B cell (primary cell): ENCODE measurements at regions not wholly inside any gene's neighbourhood (a gene's known extent, or its start where the extent isn't known, plus 50 kb on each side); places are given as distances from the start of the nearest gene placed in this dataset.

Source experiments
- ATAC-seq: fragments of 200-7000 bp; cut with Tn5 transposase; one replicate; pipeline ENCODE4 v1.10.0; 2021; ENCODE audit warnings: low read depth, mild to moderate bottlenecking, moderate number of reproducible peaks, moderate library complexity
- CTCF ChIA-PET: fragments of 350-600 bp; sonication (Branson Sonifier 250); formaldehyde crosslinking; loops from one replicate; lab custom pipeline; 2021; ENCODE audit warnings: antibody characterized with exemption, inconsistent platforms; lab: Charles Lee
- POLR2A ChIA-PET: fragments of 350-600 bp; sonication (Branson Sonifier 250); formaldehyde crosslinking; loops from one replicate; lab custom pipeline; 2021; ENCODE audit warnings: antibody characterized with exemption; lab: Charles Lee
- DNase-seq: peaks from one replicate; pipeline ENCODE4 v3.0.0; 2013
- H2AFZ ChIP-seq: 2 replicates; pipeline ENCODE4 v1.6.1; 2012; ENCODE audit warnings: mild to moderate bottlenecking, low read depth, low read length; ENCODE audit not compliant: insufficient read depth, poor library complexity, severe bottlenecking
- H3K27ac ChIP-seq, 2 donors: 1 replicate in 1 of 2; 2 replicates in 1 of 2; pipeline ENCODE4 v1.5.1; 2012 to 2013; ENCODE audit warnings: low read length in 2 of 2, mild to moderate bottlenecking in 2 of 2, moderate library complexity in 1 of 2
- H3K27me3 ChIP-seq, 4 experiments: fragments of 200-600 bp in 1 of 4; sonication (generic) in 1 of 4; replicated peaks in 1 of 4; 1 replicate in 2 of 4; 2 replicates in 2 of 4; pipeline versions ENCODE4 v1.6.1 to v1.7.0; 2013 to 2016; ENCODE audit warnings: low read length in 3 of 4, mild to moderate bottlenecking in 2 of 4, mixed read lengths in 1 of 4, moderate library complexity in 1 of 4; ENCODE audit not compliant: insufficient read depth in 4 of 4, control insufficient read depth in 3 of 4; ENCODE audit errors: control extremely low read depth in 1 of 4
- H3K36me3 ChIP-seq, 2 experiments: replicated peaks in 1 of 2; 1 replicate in 1 of 2; 2 replicates in 1 of 2; pipeline versions ENCODE4 v1.6.1 to v1.7.1; 2013; ENCODE audit warnings: low read length in 1 of 2; ENCODE audit not compliant: insufficient read depth in 2 of 2, control insufficient read depth in 1 of 2; ENCODE audit errors: control extremely low read depth in 1 of 2, extremely low read depth in 1 of 2
- H3K4me1 ChIP-seq, 2 donors: fragments of 200-600 bp in 1 of 2; sonication (generic) in 1 of 2; 1 replicate in 1 of 2; 2 replicates in 1 of 2; pipeline versions ENCODE4 v1.5.1 to v1.6.1; 2013 to 2017; ENCODE audit warnings: low read length in 2 of 2; ENCODE audit not compliant: control insufficient read depth in 2 of 2, insufficient read depth in 2 of 2
- H3K4me2 ChIP-seq: replicated peaks from 2 replicates; pipeline ENCODE3; 2012; ENCODE audit warnings: mild to moderate bottlenecking, low read depth, low read length; ENCODE audit not compliant: poor library complexity, severe bottlenecking
- H3K4me3 ChIP-seq, 5 experiments: fragments of 200-600 bp in 1 of 5; sonication (generic) in 1 of 5; 1 replicate in 3 of 5; 2 replicates in 2 of 5; pipeline versions ENCODE4 v1.5.1 to v1.7.0; 2011 to 2016; ENCODE audit warnings: low read length in 4 of 5, mild to moderate bottlenecking in 4 of 5, low read depth in 2 of 5, control low read depth in 1 of 5, moderate library complexity in 1 of 5; ENCODE audit not compliant: insufficient read depth in 1 of 5; ENCODE audit errors: control extremely low read depth in 1 of 5, extremely low read depth in 1 of 5
- H3K79me2 ChIP-seq: fragments of 200-600 bp; sonication (generic); one replicate; pipeline ENCODE4 v1.6.0; 2016; ENCODE audit warnings: low read length; ENCODE audit not compliant: control insufficient read depth, insufficient read depth
- H3K9ac ChIP-seq: fragments of 200-600 bp; sonication (generic); 2 replicates; pipeline ENCODE4 v1.6.1; 2017; ENCODE audit warnings: mild to moderate bottlenecking, low read length, moderate library complexity
- H3K9me3 ChIP-seq, 3 donors: one replicate each; pipeline versions ENCODE4 v1.6.1 to v1.7.1; 2013; ENCODE audit warnings: low read length in 2 of 3; ENCODE audit not compliant: control insufficient read depth in 2 of 3, insufficient read depth in 1 of 3; ENCODE audit errors: control extremely low read depth in 1 of 3
- H4K20me1 ChIP-seq: 2 replicates; pipeline ENCODE4 v1.6.0; 2012; ENCODE audit warnings: mild to moderate bottlenecking, low read length; ENCODE audit not compliant: insufficient read depth, control insufficient read depth, poor library complexity, severe bottlenecking
- H3K27ac Mint-ChIP-seq: one replicate; pipeline ENCODE4 v1.8.0; 2021; ENCODE audit warnings: mixed read lengths
- H3K27me3 Mint-ChIP-seq: one replicate; pipeline ENCODE4 v1.8.0; 2021; ENCODE audit warnings: mixed read lengths
- H3K4me1 Mint-ChIP-seq: one replicate; pipeline ENCODE4 v1.8.0; 2021; ENCODE audit warnings: mixed read lengths
- H3K4me3 Mint-ChIP-seq: one replicate; pipeline ENCODE4 v1.8.0; 2021; ENCODE audit warnings: mixed read lengths
- H3K9me3 Mint-ChIP-seq: one replicate; pipeline ENCODE4 v1.8.0; 2022; ENCODE audit warnings: mixed read lengths; ENCODE audit not compliant: insufficient read depth
- EZH2 ChIP-seq: IDR thresholded peaks from 2 replicates; pipeline ENCODE4 v1.6.1; 2012; ENCODE audit warnings: borderline replicate concordance, low read depth, mild to moderate bottlenecking, moderate library complexity, low read length; ENCODE audit not compliant: insufficient read depth, poor library complexity, severe bottlenecking
- WGBS: methylation state at CpG from one replicate; pipeline ENCODE4 v1.1.5; 2013; ENCODE audit warnings: missing lambda C conversion rate; ENCODE audit not compliant: insufficient coverage; 5-methylcytosine and 5-hydroxymethylcytosine counted together
- intact Hi-C: fragments of 100-400 bp; cut with micrococcal nuclease; formaldehyde crosslinking; loops from one replicate; pipeline ENCODE4 v1.10.0; 2022
- TF ChIP-seq, protein P1 (sequence below): fragments of 200-600 bp; IDR thresholded peaks from one replicate; pipeline ENCODE4 v1.8.0; 2022; ENCODE audit warnings: antibody characterized with exemption, mild to moderate bottlenecking

DNA sequence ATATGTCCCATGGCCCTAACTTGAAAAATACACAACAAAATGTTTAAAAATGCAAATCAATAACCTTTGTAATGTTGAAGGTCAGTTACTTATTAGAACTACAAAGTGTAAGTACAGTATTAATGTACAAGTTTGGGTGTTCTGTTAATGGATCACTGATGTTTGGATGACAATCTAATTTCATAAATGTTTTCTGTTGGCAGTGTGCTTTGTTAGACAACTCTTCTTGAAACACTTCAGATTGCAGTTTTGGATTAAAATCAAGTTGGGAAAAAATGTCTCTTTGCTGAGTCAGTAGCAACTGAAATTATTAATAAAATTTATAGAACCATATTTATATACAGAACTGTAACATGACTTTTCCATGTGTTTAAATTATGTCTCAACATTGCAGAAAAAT is 1063.5 kb upstream of the PCDH9 start:
- ChIA-PET CTCF (no interaction called here), POLR2A (no interaction called here)
- H3K4me1 ChIP-seq = no peaks in the 10 kb centered on the region
- no peaks in the 10 kb centered on the region for H3K79me2 ChIP-seq
- H2AFZ ChIP-seq = no peak overlapping the region
- H3K27ac ChIP-seq = no peak overlapping the region
- H3K27ac Mint-ChIP-seq = no peak overlapping the region
- ATAC-seq (no peak), DNase-seq (no peak)
- H3K27me3 Mint-ChIP-seq = no peaks in the 10 kb centered on the region
- H3K4me2 ChIP-seq = no peak overlapping the region
- no peaks in the 10 kb centered on the region for H3K4me1 Mint-ChIP-seq
- intact Hi-C loops = no loop called here
- peaks cover 2% of the 10 kb centered on the region for H3K9me3 Mint-ChIP-seq
- no peaks in the 10 kb centered on the region for H4K20me1 ChIP-seq
- no peak overlapping the region for H3K4me3 Mint-ChIP-seq
- no peak for TF ChIP-seq EZH2
- TF ChIP-seq, protein P1, sequence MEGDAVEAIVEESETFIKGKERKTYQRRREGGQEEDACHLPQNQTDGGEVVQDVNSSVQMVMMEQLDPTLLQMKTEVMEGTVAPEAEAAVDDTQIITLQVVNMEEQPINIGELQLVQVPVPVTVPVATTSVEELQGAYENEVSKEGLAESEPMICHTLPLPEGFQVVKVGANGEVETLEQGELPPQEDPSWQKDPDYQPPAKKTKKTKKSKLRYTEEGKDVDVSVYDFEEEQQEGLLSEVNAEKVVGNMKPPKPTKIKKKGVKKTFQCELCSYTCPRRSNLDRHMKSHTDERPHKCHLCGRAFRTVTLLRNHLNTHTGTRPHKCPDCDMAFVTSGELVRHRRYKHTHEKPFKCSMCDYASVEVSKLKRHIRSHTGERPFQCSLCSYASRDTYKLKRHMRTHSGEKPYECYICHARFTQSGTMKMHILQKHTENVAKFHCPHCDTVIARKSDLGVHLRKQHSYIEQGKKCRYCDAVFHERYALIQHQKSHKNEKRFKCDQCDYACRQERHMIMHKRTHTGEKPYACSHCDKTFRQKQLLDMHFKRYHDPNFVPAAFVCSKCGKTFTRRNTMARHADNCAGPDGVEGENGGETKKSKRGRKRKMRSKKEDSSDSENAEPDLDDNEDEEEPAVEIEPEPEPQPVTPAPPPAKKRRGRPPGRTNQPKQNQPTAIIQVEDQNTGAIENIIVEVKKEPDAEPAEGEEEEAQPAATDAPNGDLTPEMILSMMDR = no peak
- H3K27me3 ChIP-seq = no peaks in the 10 kb centered on the region
- no peaks in the 10 kb centered on the region for H3K36me3 ChIP-seq
- no peaks in the 10 kb centered on the region for H3K9me3 ChIP-seq
- no peak overlapping the region for H3K9ac ChIP-seq
- no peak overlapping the region for H3K4me3 ChIP-seq

DNA sequence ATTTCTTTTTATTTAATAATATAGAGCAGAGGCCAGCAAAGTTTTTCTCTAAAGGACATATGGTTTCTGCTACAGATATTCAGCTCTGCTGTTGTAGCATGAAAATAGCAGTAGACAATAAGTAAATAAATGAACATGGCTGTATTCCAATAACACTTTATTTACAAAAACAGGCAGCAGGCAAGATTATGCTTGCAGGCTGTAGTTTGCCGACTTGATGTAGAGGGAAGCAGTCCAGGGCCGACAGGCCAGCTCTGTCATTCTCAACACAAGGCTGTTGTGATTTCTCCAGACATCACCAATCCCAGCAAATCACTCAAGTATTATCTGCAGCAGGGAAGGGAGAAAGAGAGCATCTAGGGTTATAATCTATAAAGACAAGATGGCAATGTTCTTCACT is 1062.5 kb upstream of the PCDH9 start:
- CTCF ChIA-PET = no interaction called here

More for the DNA sequence above, 1062.5 kb upstream of the PCDH9 start:
- no peak overlapping the region for H3K4me3 Mint-ChIP-seq
- intact Hi-C loops = no loop called here
- Histone ChIP-seq H3K4me2 (no peak overlapping the region), H3K27me3 (no peaks in the 10 kb centered on the region), H2AFZ (no peak overlapping the region), H3K4me3 (no peak overlapping the region), H3K27ac (no peak overlapping the region), H3K4me1 (no peaks in the 10 kb centered on the region), H3K79me2 (no peaks in the 10 kb centered on the region), H3K9me3 (no peaks in the 10 kb centered on the region), H4K20me1 (no peaks in the 10 kb centered on the region), H3K36me3 (no peaks in the 10 kb centered on the region), H3K9ac (no peak overlapping the region)
- DNase-seq (no peak), ATAC-seq (no peak)
- no peaks in the 10 kb centered on the region for H3K4me1 Mint-ChIP-seq
- H3K27ac Mint-ChIP-seq = no peak overlapping the region
- H3K27me3 Mint-ChIP-seq = no peaks in the 10 kb centered on the region
- peaks cover 2% of the 10 kb centered on the region for H3K9me3 Mint-ChIP-seq
- WGBS = no CpG with 5 or more reads among the region's 2 CpGs
- TF ChIP-seq EZH2 = no peak
- TF ChIP-seq, protein P1 = no peak
- POLR2A ChIA-PET = no interaction called here
